ENCODE measurements at regions not wholly inside any gene's neighbourhood (a gene's known extent, or its start where the extent isn't known, plus 50 kb on each side); places are given as distances from the start of the nearest gene placed in this dataset.

GRCh38 chr18:54506516-54507261 is 84.4 kb upstream of the DYNAP start:
- no peak for DNase-seq
- no peak for ATAC-seq (ENCODE audit: low read depth)
- Mint-ChIP-seq H3K27me3 (peaks cover 4% of the 10 kb centered on the region), H3K27ac (no peak overlapping the region), H3K4me3 (no peak overlapping the region), H3K36me3 (no peaks in the 10 kb centered on the region), H3K9me3 (no peaks in the 10 kb centered on the region), H3K4me1 (no peaks in the 10 kb centered on the region)
- POLR2A ChIA-PET, result no interaction called here

- no peak overlapping the region for H3K27ac Mint-ChIP-seq
- no peak for DNase-seq
- no peaks in the 10 kb centered on the region for H3K36me3 Mint-ChIP-seq
- H3K4me1 Mint-ChIP-seq, result no peaks in the 10 kb centered on the region
- no peak for ATAC-seq (ENCODE audit: low read depth)
- peaks cover 7% of the 10 kb centered on the region for H3K27me3 Mint-ChIP-seq
- POLR2A ChIA-PET, result no interaction called here
- no peak overlapping the region for H3K4me3 Mint-ChIP-seq
- H3K9me3 Mint-ChIP-seq, result no peaks in the 10 kb centered on the region
Observed at GRCh38 chr18:54509793-54510192, 81.3 kb upstream of the DYNAP start.

DNA sequence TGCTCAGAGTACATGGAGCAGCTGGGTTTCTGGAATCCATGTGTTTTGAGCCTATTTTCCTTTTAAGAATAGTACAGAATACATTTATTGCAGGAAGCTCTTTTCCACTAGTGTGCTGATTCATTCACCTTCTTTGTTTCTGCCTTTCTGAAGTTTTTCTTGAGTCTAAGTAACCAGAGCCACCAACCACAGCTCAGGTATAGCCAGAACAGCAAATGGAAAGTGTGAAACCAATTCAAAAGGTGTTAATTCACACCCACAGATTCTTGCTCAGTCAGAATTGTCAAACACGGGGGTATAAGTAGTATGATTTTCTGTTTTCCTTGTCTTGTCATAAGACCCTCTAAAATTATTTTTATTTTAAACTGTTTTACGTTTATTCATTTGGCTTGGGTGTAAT is 75.9 kb upstream of the DYNAP start:
- Mint-ChIP-seq H3K36me3 (no peaks in the 10 kb centered on the region), H3K27me3 (peaks cover 3% of the 10 kb centered on the region), H3K4me3 (no peak overlapping the region), H3K9me3 (no peaks in the 10 kb centered on the region), H3K27ac (no peak overlapping the region), H3K4me1 (no peaks in the 10 kb centered on the region)
- ATAC-seq (ENCODE audit: low read depth) (no peak), DNase-seq (no peak)
- POLR2A ChIA-PET, result no interaction called here

- Mint-ChIP-seq H3K27me3 (peaks cover 1% of the 10 kb centered on the region), H3K9me3 (no peaks in the 10 kb centered on the region), H3K36me3 (no peaks in the 10 kb centered on the region), H3K4me3 (no peak overlapping the region), H3K27ac (no peak overlapping the region), H3K4me1 (no peaks in the 10 kb centered on the region)
- DNase-seq (no peak), ATAC-seq (ENCODE audit: low read depth) (no peak)
- POLR2A ChIA-PET, result no interaction called here
Observed at GRCh38 chr18:54517521-54517920, 73.5 kb upstream of the DYNAP start.

GRCh38 chr18:54521846-54522245 is 69.2 kb upstream of the DYNAP start:
- peaks cover 1% of the 10 kb centered on the region for H3K4me1 Mint-ChIP-seq
- peaks cover 2% of the 10 kb centered on the region for H3K27me3 Mint-ChIP-seq
- POLR2A ChIA-PET, result no interaction called here
- H3K36me3 Mint-ChIP-seq, result no peaks in the 10 kb centered on the region
- ATAC-seq (ENCODE audit: low read depth) (no peak), DNase-seq (no peak)
- H3K27ac Mint-ChIP-seq, result no peak overlapping the region
- H3K4me3 Mint-ChIP-seq, result no peak overlapping the region
- no peaks in the 10 kb centered on the region for H3K9me3 Mint-ChIP-seq

- DNase-seq (no peak), ATAC-seq (ENCODE audit: low read depth) (no peak)
- POLR2A ChIA-PET, result no interaction called here
- peaks cover 2% of the 10 kb centered on the region for H3K27me3 Mint-ChIP-seq
- H3K4me3 Mint-ChIP-seq, result no peak overlapping the region
- H3K27ac Mint-ChIP-seq, result no peak overlapping the region
- H3K36me3 Mint-ChIP-seq, result no peaks in the 10 kb centered on the region
- H3K4me1 Mint-ChIP-seq, result peaks cover 1% of the 10 kb centered on the region
- H3K9me3 Mint-ChIP-seq, result no peaks in the 10 kb centered on the region
Observed at GRCh38 chr18:54528942-54529376, 62.1 kb upstream of the DYNAP start.

- H3K27me3 Mint-ChIP-seq, result peaks cover 2% of the 10 kb centered on the region
- no peak overlapping the region for H3K4me3 Mint-ChIP-seq
- POLR2A ChIA-PET, result no interaction called here
- H3K9me3 Mint-ChIP-seq, result no peaks in the 10 kb centered on the region
- H3K4me1 Mint-ChIP-seq, result no peaks in the 10 kb centered on the region
- H3K36me3 Mint-ChIP-seq, result no peaks in the 10 kb centered on the region
- no peak for ATAC-seq (ENCODE audit: low read depth)
- no peak overlapping the region for H3K27ac Mint-ChIP-seq
- no peak for DNase-seq
Observed at GRCh38 chr18:54529444-54529843, 61.6 kb upstream of the DYNAP start.

DNA sequence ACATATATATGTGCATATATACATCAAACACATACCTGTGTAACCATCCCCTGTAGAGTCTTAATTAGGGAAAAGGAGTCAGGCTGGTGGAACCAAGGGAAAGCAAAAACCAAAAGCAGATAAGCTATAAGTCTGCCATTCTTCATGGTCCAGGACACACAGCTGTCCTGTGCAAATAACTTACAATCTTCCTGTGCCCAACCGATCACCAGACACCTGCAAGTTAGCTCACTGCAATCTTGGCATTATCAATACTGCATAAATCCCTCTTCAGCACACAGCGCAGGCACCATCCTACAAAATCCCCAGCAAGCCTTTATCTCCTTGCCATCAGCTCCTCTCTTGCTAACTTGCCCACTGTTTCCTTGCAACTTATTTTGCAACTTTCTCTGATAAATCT is 60.8 kb upstream of the DYNAP start:
- DNase-seq (no peak), ATAC-seq (ENCODE audit: low read depth) (no peak)
- Mint-ChIP-seq H3K9me3 (no peaks in the 10 kb centered on the region), H3K27ac (no peak overlapping the region), H3K27me3 (peaks cover 2% of the 10 kb centered on the region), H3K4me3 (no peak overlapping the region), H3K4me1 (no peaks in the 10 kb centered on the region), H3K36me3 (no peaks in the 10 kb centered on the region)
- POLR2A ChIA-PET, result no interaction called here

DNA sequence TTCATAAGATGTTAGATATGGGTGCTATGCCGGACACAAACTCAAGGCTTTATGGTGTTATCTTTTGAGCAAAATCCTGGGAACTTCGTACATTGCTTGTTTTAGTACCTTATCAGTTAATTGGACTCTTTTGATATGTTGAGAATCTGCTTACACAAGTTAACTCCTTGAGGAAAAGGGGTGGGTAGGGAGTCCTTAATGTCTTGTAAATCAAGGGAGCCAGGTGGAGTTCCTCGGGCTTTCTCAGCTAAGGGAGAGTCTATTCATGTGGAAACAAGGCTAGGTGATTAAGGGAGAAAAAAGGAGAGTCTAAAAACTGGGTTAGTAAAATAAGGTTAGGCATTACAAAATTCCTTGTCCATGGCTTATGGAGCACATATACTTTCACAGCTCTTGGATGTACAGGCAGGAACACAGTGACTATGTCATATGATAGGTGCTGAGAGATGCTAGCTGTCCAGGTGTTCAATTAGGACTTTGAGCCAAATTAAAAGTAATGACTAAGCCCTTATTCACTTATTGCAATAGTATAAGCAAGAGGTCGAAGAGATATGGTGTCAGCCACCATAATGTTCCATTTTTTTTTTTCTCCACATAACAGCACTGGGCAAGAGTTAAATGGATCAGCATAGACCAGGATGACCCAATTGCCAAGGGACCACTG is 59.5 kb upstream of the DYNAP start:
- no peak overlapping the region for H3K4me3 Mint-ChIP-seq
- no peak for DNase-seq
- ATAC-seq (ENCODE audit: low read depth), result no peak
- H3K4me1 Mint-ChIP-seq, result no peaks in the 10 kb centered on the region
- H3K9me3 Mint-ChIP-seq, result no peaks in the 10 kb centered on the region
- POLR2A ChIA-PET, result no interaction called here
- H3K36me3 Mint-ChIP-seq, result no peaks in the 10 kb centered on the region
- H3K27ac Mint-ChIP-seq, result no peak overlapping the region
- H3K27me3 Mint-ChIP-seq, result no peaks in the 10 kb centered on the region

DNA sequence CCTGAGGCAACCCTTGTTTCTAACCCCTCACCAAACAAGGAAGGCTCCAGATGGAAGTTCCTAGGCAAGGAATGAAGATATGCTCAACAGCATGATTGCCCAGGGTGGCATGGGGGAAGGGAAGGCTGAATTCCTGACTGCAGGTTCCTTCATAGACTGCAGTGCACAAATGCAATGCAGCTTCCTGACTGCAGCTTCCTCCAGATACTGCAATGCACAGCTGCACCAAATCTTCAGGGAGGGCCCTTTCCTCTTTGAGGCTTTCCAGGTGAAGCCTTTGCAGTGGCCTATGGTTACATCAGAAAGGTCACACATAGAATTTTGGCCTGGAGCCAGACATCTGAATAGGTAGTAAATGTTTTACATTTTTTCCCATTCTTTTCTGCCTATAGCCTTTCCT is 58.8 kb upstream of the DYNAP start:
- DNase-seq, result no peak
- Mint-ChIP-seq H3K27ac (no peak overlapping the region), H3K36me3 (no peaks in the 10 kb centered on the region), H3K27me3 (no peaks in the 10 kb centered on the region), H3K4me3 (no peak overlapping the region), H3K9me3 (no peaks in the 10 kb centered on the region), H3K4me1 (no peaks in the 10 kb centered on the region)
- no peak for ATAC-seq (ENCODE audit: low read depth)
- POLR2A ChIA-PET, result no interaction called here

- POLR2A ChIA-PET, result no interaction called here
- H3K27ac Mint-ChIP-seq, result no peak overlapping the region
- H3K9me3 Mint-ChIP-seq, result no peaks in the 10 kb centered on the region
- ATAC-seq (ENCODE audit: low read depth) (no peak), DNase-seq (no peak)
- H3K4me1 Mint-ChIP-seq, result no peaks in the 10 kb centered on the region
- H3K27me3 Mint-ChIP-seq, result no peaks in the 10 kb centered on the region
- H3K36me3 Mint-ChIP-seq, result no peaks in the 10 kb centered on the region
- H3K4me3 Mint-ChIP-seq, result no peak overlapping the region
Observed at GRCh38 chr18:54532962-54533361, 58.1 kb upstream of the DYNAP start.
